ENCODE measurements at regions not wholly inside any gene's neighbourhood (a gene's known extent, or its start where the extent isn't known, plus 50 kb on each side); places are given as distances from the start of the nearest gene placed in this dataset.

DNA sequence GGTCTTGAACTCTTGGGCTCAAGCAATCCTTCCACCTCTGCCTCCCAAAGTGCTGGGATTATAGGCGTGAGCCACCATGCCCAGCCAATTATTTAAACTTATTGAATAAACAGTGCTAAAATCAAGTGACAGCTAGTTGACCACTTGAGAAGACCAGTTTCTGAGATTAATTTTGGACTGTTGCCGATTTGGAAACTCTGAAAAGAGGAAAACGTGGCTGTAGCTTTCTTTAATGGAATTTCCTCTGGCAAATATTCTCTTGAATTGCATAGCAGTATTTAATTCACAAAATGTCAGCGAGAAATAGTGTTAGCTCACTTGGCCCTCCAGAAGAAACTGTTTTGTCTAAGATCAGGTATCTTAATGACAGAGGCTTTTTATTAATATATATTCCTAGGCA is 754.5 kb downstream of the HDGFL1 start:
- no peak overlapping the region for H3K23ac ChIP-seq (ENCODE audit: insufficient read length, low read depth, low read length)
- H2BK12ac ChIP-seq (ENCODE audit: insufficient read length, low read depth, low read length) = no peak overlapping the region
- H4K91ac ChIP-seq (ENCODE audit: insufficient read length, low read depth, low read length) = no peak overlapping the region
- no peaks in the 10 kb centered on the region for H4K20me1 ChIP-seq (ENCODE audit: control insufficient read depth, insufficient read depth, insufficient read length)
- no peaks in the 10 kb centered on the region for H3K27me3 ChIP-seq (ENCODE audit: insufficient read depth, low read length)
- no peak overlapping the region for H3K18ac ChIP-seq (ENCODE audit: insufficient read length, low read depth, low read length)
- H3K27me3 Mint-ChIP-seq (ENCODE audit: low read depth) = no peaks in the 10 kb centered on the region
- H3K79me1 ChIP-seq (ENCODE audit: insufficient read depth, low read depth, low read length, poor library complexity, severe bottlenecking) = no peaks in the 10 kb centered on the region
- no peak overlapping the region for H2BK120ac ChIP-seq (ENCODE audit: low read depth, low read length, poor library complexity, severe bottlenecking)
- no peak overlapping the region for H3K27ac Mint-ChIP-seq
- no peak overlapping the region for H3K27ac ChIP-seq (ENCODE audit: insufficient read length, low read depth, low read length)
- no CpG with 5 or more reads among the region's 4 CpGs for WGBS (ENCODE audit: extremely low coverage, insufficient read length, low lambda C conversion rate)
- H4K8ac ChIP-seq (replicated peaks; ENCODE audit: insufficient read length, low read depth, low read length) = no peak overlapping the region
- no peak overlapping the region for H3K14ac ChIP-seq (ENCODE audit: insufficient read depth, low read length)
- no peak overlapping the region for H2AK5ac ChIP-seq (ENCODE audit: insufficient read length, low read length)
- H3K9me3 Mint-ChIP-seq = no peaks in the 10 kb centered on the region; a peak in 1 of 5 replicates
- no peak overlapping the region for H3K4me2 ChIP-seq (ENCODE audit: insufficient read depth, insufficient read length, low read length)
- no peaks in the 10 kb centered on the region for H3K9me3 ChIP-seq (ENCODE audit: control insufficient read depth, low read depth, low read length)
- H2BK5ac ChIP-seq (ENCODE audit: insufficient read length, low read length) = no peak overlapping the region
- TF ChIP-seq, protein P1, sequence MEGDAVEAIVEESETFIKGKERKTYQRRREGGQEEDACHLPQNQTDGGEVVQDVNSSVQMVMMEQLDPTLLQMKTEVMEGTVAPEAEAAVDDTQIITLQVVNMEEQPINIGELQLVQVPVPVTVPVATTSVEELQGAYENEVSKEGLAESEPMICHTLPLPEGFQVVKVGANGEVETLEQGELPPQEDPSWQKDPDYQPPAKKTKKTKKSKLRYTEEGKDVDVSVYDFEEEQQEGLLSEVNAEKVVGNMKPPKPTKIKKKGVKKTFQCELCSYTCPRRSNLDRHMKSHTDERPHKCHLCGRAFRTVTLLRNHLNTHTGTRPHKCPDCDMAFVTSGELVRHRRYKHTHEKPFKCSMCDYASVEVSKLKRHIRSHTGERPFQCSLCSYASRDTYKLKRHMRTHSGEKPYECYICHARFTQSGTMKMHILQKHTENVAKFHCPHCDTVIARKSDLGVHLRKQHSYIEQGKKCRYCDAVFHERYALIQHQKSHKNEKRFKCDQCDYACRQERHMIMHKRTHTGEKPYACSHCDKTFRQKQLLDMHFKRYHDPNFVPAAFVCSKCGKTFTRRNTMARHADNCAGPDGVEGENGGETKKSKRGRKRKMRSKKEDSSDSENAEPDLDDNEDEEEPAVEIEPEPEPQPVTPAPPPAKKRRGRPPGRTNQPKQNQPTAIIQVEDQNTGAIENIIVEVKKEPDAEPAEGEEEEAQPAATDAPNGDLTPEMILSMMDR (conservative IDR thresholded peaks at IDR 0.05) = no peak
- no peaks in the 10 kb centered on the region for H3K79me2 ChIP-seq (ENCODE audit: insufficient read depth, low read length)
- no peak overlapping the region for H2BK20ac ChIP-seq (ENCODE audit: low read depth, low read length, poor library complexity, severe bottlenecking)
- no peak for DNase-seq
- no peak overlapping the region for H2AFZ ChIP-seq (ENCODE audit: low read length)
- H4K5ac ChIP-seq (ENCODE audit: insufficient read length, low read depth, low read length) = no peak overlapping the region
- H3T11ph ChIP-seq (ENCODE audit: low read length) = no peak overlapping the region
- no peak overlapping the region for H3K4ac ChIP-seq (ENCODE audit: low read depth, low read length)
- no peaks in the 10 kb centered on the region for H3K4me1 Mint-ChIP-seq
- no peak overlapping the region for H3K56ac ChIP-seq (ENCODE audit: insufficient read length, low read depth, low read length)
- no peak overlapping the region for H2BK15ac ChIP-seq (ENCODE audit: low read depth, low read length)
- H3K23me2 ChIP-seq (ENCODE audit: insufficient read length, low read depth, low read length, poor library complexity, severe bottlenecking) = no peaks in the 10 kb centered on the region
- no peaks in the 10 kb centered on the region; a peak in 1 of 7 replicates for H3K36me3 Mint-ChIP-seq (ENCODE audit: insufficient read depth in 1 of 3, low read depth in 3 of 3)
- no peak overlapping the region for H3K4me3 Mint-ChIP-seq
- H3K4me1 ChIP-seq (ENCODE audit: insufficient read depth, low read length) = no peaks in the 10 kb centered on the region
- H3K9ac ChIP-seq (ENCODE audit: extremely low read depth, insufficient read length, low read length) = no peak overlapping the region
